ENCODE measurements at regions not wholly inside any gene's neighbourhood (a gene's known extent, or its start where the extent isn't known, plus 50 kb on each side); places are given as distances from the start of the nearest gene placed in this dataset.

DNA sequence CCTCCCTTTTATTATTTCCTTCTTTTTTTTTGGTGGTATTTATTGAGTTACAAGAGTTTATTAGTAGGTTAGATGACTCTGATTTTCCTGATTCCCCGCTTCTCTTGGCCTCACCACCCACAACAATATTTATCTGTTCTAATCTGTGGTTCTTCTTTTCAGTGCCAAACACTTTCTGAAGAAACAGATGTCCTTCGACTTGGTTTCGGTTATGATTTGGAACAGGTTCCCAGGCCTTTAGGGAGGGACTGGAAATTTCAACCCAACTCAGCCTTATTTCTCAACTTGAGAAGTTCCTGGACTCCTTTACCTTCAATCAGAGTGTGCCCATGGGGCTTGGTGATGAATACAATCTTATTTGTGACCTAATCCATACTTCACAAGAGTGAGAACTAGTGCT is 108.1 kb downstream of the UCHL1 start:
- H3K4me3 ChIP-seq (ENCODE audit: low read length in 3 of 3), result no peak overlapping the region
- peak overlapping the region in 1 of 2 donors; percentile 41 for H3K27ac ChIP-seq (ENCODE audit: low read depth in 2 of 2, low read length in 2 of 2)
- TF ChIP-seq, protein P1, sequence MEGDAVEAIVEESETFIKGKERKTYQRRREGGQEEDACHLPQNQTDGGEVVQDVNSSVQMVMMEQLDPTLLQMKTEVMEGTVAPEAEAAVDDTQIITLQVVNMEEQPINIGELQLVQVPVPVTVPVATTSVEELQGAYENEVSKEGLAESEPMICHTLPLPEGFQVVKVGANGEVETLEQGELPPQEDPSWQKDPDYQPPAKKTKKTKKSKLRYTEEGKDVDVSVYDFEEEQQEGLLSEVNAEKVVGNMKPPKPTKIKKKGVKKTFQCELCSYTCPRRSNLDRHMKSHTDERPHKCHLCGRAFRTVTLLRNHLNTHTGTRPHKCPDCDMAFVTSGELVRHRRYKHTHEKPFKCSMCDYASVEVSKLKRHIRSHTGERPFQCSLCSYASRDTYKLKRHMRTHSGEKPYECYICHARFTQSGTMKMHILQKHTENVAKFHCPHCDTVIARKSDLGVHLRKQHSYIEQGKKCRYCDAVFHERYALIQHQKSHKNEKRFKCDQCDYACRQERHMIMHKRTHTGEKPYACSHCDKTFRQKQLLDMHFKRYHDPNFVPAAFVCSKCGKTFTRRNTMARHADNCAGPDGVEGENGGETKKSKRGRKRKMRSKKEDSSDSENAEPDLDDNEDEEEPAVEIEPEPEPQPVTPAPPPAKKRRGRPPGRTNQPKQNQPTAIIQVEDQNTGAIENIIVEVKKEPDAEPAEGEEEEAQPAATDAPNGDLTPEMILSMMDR (IDR thresholded peaks at IDR 0.05; ENCODE audit: borderline replicate concordance, extremely low read depth, insufficient read depth), result no peak
- FAIRE-seq (no peak), DNase-seq (no peak)
- H3K4me1 ChIP-seq (ENCODE audit: control insufficient read depth in 2 of 3, insufficient read depth in 2 of 3, low read depth in 1 of 3, low read length in 3 of 3), result peaks cover 0 to 29% (median 27%) of the 10 kb centered on the region in 3 donors
- intact Hi-C loops (cut with DNase I), result no loop called here
- H3K36me3 ChIP-seq (ENCODE audit: control insufficient read depth in 2 of 3, insufficient read depth in 3 of 3, low read length in 3 of 3), result no peaks in the 10 kb centered on the region
- no peaks in the 10 kb centered on the region for H3K27me3 ChIP-seq (ENCODE audit: control insufficient read depth, insufficient read depth, low read length)
- H3K9ac ChIP-seq (ENCODE audit: low read length in 3 of 3), result no peak overlapping the region
- no peaks in the 10 kb centered on the region for H3K9me3 ChIP-seq (ENCODE audit: control insufficient read depth in 2 of 3, insufficient read depth in 1 of 3, low read length in 3 of 3)

DNA sequence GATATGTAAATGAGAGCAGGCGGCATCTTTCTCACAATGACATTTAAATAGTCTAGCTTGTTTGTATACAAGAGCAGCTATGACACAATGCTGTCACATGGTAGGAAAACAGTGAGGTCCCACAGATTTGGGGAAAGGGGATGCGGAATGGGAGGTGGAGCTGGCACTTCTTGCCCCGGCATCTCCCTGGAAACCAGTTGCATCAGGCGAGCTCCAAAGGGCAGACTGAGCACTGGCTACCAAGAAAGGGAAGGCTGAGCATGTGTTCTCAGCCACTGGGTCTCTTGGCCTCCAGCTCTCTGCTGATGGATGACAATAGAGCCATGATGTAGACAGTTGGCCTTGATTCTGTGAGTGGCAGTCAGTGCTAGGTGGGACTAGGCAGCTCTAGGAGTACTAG is 109.0 kb downstream of the UCHL1 start:
- Histone ChIP-seq H3K9ac (ENCODE audit: low read length in 3 of 3) (no peak overlapping the region), H3K4me1 (ENCODE audit: control insufficient read depth in 2 of 3, insufficient read depth in 2 of 3, low read depth in 1 of 3, low read length in 3 of 3) (peaks cover 0 to 31% (median 29%) of the 10 kb centered on the region in 3 donors), H3K9me3 (ENCODE audit: control insufficient read depth in 2 of 3, insufficient read depth in 1 of 3, low read length in 3 of 3) (no peaks in the 10 kb centered on the region), H3K27me3 (ENCODE audit: control insufficient read depth, insufficient read depth, low read length) (no peaks in the 10 kb centered on the region), H3K36me3 (ENCODE audit: control insufficient read depth in 2 of 3, insufficient read depth in 3 of 3, low read length in 3 of 3) (no peaks in the 10 kb centered on the region), H3K27ac (ENCODE audit: low read depth in 2 of 2, low read length in 2 of 2) (no peak overlapping the region), H3K4me3 (ENCODE audit: low read length in 3 of 3) (no peak overlapping the region)
- no peak for DNase-seq
- TF ChIP-seq, protein P1 (IDR thresholded peaks at IDR 0.05; ENCODE audit: borderline replicate concordance, extremely low read depth, insufficient read depth), result no peak
- no peak for FAIRE-seq
- intact Hi-C loops (cut with DNase I), result no loop called here

- no peak for FAIRE-seq
- TF ChIP-seq, protein P1 (IDR thresholded peaks at IDR 0.05; ENCODE audit: borderline replicate concordance, extremely low read depth, insufficient read depth), result no peak
- H3K4me1 ChIP-seq (ENCODE audit: control insufficient read depth in 2 of 3, insufficient read depth in 2 of 3, low read depth in 1 of 3, low read length in 3 of 3), result peaks cover 0 to 34% (median 24%) of the 10 kb centered on the region in 3 donors
These were observed 110.3 kb downstream of the UCHL1 start for GRCh38 chr4:41366911-41367517.

DNA sequence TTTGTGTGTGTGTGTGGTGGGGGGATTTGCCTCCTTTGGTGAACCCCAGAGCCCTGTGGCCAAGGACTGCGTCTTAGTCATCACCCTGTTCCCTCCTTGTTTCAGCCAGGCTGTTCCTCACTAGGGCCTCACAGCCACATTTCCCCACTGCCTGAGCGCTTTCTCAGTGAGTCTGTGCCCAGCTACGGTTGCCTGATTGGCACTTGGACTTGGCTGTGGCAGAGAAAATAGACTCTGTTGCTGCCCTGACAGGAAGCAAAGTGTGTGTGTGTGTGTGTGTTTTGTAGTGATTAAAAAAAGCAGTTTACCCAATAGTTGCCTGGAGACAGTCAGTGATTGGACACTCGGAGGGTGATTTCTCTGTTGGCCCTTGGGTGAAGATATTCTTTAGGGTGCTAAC is 113.0 kb downstream of the UCHL1 start:
- Histone ChIP-seq H3K36me3 (ENCODE audit: control insufficient read depth in 2 of 3, insufficient read depth in 3 of 3, low read length in 3 of 3) (no peaks in the 10 kb centered on the region), H3K9ac (ENCODE audit: low read length in 3 of 3) (no peak overlapping the region), H3K27me3 (ENCODE audit: control insufficient read depth, insufficient read depth, low read length) (no peaks in the 10 kb centered on the region), H3K4me3 (ENCODE audit: low read length in 3 of 3) (no peak overlapping the region), H3K4me1 (ENCODE audit: control insufficient read depth in 2 of 3, insufficient read depth in 2 of 3, low read depth in 1 of 3, low read length in 3 of 3) (peaks cover 0 to 18% (median 13%) of the 10 kb centered on the region in 3 donors), H3K9me3 (ENCODE audit: control insufficient read depth in 2 of 3, insufficient read depth in 1 of 3, low read length in 3 of 3) (no peaks in the 10 kb centered on the region), H3K27ac (ENCODE audit: low read depth in 2 of 2, low read length in 2 of 2) (peak overlapping the region; percentile 33 to 73)
- intact Hi-C loops (cut with DNase I), result no loop called here
- DNase-seq (peak in 4 of 5 donors; percentile 31 to 78 (median 58)), FAIRE-seq (no peak)
- TF ChIP-seq, protein P1 (IDR thresholded peaks at IDR 0.05; ENCODE audit: borderline replicate concordance, extremely low read depth, insufficient read depth), result no peak

More at GRCh38 chr4:41366911-41367517, 110.3 kb downstream of the UCHL1 start:
- H3K27me3 ChIP-seq (ENCODE audit: control insufficient read depth, insufficient read depth, low read length), result no peaks in the 10 kb centered on the region
- no peak overlapping the region for H3K9ac ChIP-seq (ENCODE audit: low read length in 3 of 3)
- DNase-seq, result no peak
- peak overlapping the region; percentile 25 to 66 for H3K27ac ChIP-seq (ENCODE audit: low read depth in 2 of 2, low read length in 2 of 2)
- H3K36me3 ChIP-seq (ENCODE audit: control insufficient read depth in 2 of 3, insufficient read depth in 3 of 3, low read length in 3 of 3), result no peaks in the 10 kb centered on the region
- intact Hi-C loops (cut with DNase I), result no loop called here
- no peaks in the 10 kb centered on the region for H3K9me3 ChIP-seq (ENCODE audit: control insufficient read depth in 2 of 3, insufficient read depth in 1 of 3, low read length in 3 of 3)
- H3K4me3 ChIP-seq (ENCODE audit: low read length in 3 of 3), result no peak overlapping the region

Data from kidney (tissue), 13 donors.